ENCODE measurements at regions not wholly inside any gene's neighbourhood (a gene's known extent, or its start where the extent isn't known, plus 50 kb on each side); places are given as distances from the start of the nearest gene placed in this dataset.

- no peak for TF ChIP-seq CTCF (IDR thresholded peaks at IDR 0.05; ENCODE audit: borderline replicate concordance, extremely low read depth, low read length, poor library complexity, severe bottlenecking)
- no peak for TF ChIP-seq EZH2 (IDR thresholded peaks at IDR 0.05; ENCODE audit: borderline replicate concordance, low read depth, low read length, severe bottlenecking)
These were observed 75.4 kb upstream of the HABP2 start for GRCh38 chr10:113477451-113477850.
